ENCODE measurements at regions not wholly inside any gene's neighbourhood (a gene's known extent, or its start where the extent isn't known, plus 50 kb on each side); places are given as distances from the start of the nearest gene placed in this dataset.

DNA sequence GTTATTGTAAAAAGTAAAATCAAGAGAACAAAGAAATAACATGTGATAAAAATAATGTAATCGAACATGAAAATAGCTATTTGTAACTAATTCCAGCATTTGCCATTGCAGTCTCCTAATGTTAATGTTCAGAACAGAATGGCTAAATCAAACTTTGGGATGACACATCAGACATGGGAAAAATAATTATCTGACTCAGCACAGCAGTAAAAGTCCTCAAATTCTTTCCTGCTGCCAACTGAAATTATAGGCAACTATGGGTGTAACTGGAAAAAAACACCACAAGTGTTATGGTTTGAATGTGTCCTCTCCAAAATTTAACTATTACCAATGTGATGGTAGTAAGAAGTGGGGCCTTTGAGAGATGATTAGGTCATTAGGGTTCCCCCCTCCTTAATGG is 446.7 kb downstream of the C3orf38 start:
- TF ChIP-seq, protein P1, sequence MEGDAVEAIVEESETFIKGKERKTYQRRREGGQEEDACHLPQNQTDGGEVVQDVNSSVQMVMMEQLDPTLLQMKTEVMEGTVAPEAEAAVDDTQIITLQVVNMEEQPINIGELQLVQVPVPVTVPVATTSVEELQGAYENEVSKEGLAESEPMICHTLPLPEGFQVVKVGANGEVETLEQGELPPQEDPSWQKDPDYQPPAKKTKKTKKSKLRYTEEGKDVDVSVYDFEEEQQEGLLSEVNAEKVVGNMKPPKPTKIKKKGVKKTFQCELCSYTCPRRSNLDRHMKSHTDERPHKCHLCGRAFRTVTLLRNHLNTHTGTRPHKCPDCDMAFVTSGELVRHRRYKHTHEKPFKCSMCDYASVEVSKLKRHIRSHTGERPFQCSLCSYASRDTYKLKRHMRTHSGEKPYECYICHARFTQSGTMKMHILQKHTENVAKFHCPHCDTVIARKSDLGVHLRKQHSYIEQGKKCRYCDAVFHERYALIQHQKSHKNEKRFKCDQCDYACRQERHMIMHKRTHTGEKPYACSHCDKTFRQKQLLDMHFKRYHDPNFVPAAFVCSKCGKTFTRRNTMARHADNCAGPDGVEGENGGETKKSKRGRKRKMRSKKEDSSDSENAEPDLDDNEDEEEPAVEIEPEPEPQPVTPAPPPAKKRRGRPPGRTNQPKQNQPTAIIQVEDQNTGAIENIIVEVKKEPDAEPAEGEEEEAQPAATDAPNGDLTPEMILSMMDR (IDR thresholded peaks at IDR 0.05), result no peak
- TF ChIP-seq EP300 (IDR thresholded peaks at IDR 0.05), result no peak
